GM12875 (cell line): ENCODE measurements at regions not wholly inside any gene's neighbourhood (a gene's known extent, or its start where the extent isn't known, plus 50 kb on each side); places are given as distances from the start of the nearest gene placed in this dataset.
"Not testable (repeated sequence)": the region's sequence is repeated elsewhere in the genome, so short reads cannot be mapped to it uniquely, and the experiment has no call there.

Experiments used
- H3K4me3 ChIP-seq: one replicate; pipeline ENCODE4 v1.5.1; 2011; ENCODE audit warnings: low read depth, low read length, control low read depth
- CTCF ChIP-seq: IDR thresholded peaks from 2 replicates; pipeline ENCODE4 v1.5.1; 2011; ENCODE audit warnings: low read depth, mild to moderate bottlenecking, control low read depth, inconsistent platforms, low read length, moderate library complexity, borderline replicate concordance; ENCODE audit not compliant: insufficient read depth

GRCh38 chr2:133892352-133892913 is 324.2 kb upstream of the NCKAP5 start:
- TF ChIP-seq CTCF = no peak
- H3K4me3 ChIP-seq = no peak overlapping the region

GRCh38 chr2:133894429-133894828 is 326.2 kb upstream of the NCKAP5 start:
- H3K4me3 ChIP-seq = no peak overlapping the region
- no peak for TF ChIP-seq CTCF

GRCh38 chr2:133897838-133898237 is 329.6 kb upstream of the NCKAP5 start:
- H3K4me3 ChIP-seq = not testable (repeated sequence)

- no peak for TF ChIP-seq CTCF
- no peak overlapping the region for H3K4me3 ChIP-seq
Observed at GRCh38 chr2:133900909-133901308, 332.6 kb upstream of the NCKAP5 start.

- TF ChIP-seq CTCF = no peak
- H3K4me3 ChIP-seq = no peak overlapping the region
Observed at GRCh38 chr2:133906396-133906795, 338.1 kb upstream of the NCKAP5 start.

- no peak overlapping the region for H3K4me3 ChIP-seq
- TF ChIP-seq CTCF = no peak
Observed at GRCh38 chr2:133906926-133907325, 338.7 kb upstream of the NCKAP5 start.

GRCh38 chr2:133908171-133908570 is 339.9 kb upstream of the NCKAP5 start:
- no peak overlapping the region for H3K4me3 ChIP-seq
- TF ChIP-seq CTCF = no peak

- TF ChIP-seq CTCF = no peak
- H3K4me3 ChIP-seq = no peak overlapping the region
Observed at GRCh38 chr2:133918141-133918540, 335.7 kb upstream of the MGAT5 start.
